ENCODE measurements at regions not wholly inside any gene's neighbourhood (a gene's known extent, or its start where the extent isn't known, plus 50 kb on each side); places are given as distances from the start of the nearest gene placed in this dataset.

GRCh38 chr6:63516186-63516944, 55.9 kb upstream of the LOC128125822 start:
- Mint-ChIP-seq H3K36me3 (peaks cover 4% of the 10 kb centered on the region), H3K4me3 (no peak overlapping the region), H3K27ac (no peak overlapping the region), H3K4me1 (peaks cover 11 to 17% (median 14%) of the 10 kb centered on the region in 3 donors), H3K9me3 (no peaks in the 10 kb centered on the region), H3K27me3 (no peaks in the 10 kb centered on the region)

- peaks cover 4% of the 10 kb centered on the region for H3K36me3 Mint-ChIP-seq
- H3K27ac Mint-ChIP-seq, result no peak overlapping the region
- H3K9me3 Mint-ChIP-seq, result no peaks in the 10 kb centered on the region
- peaks cover 11 to 17% (median 14%) of the 10 kb centered on the region in 3 donors for H3K4me1 Mint-ChIP-seq
- no peak overlapping the region for H3K4me3 Mint-ChIP-seq
- no peaks in the 10 kb centered on the region for H3K27me3 Mint-ChIP-seq
Measured at GRCh38 chr6:63517221-63517620, 55.1 kb upstream of the LOC128125822 start.

- no peak overlapping the region for H3K27ac Mint-ChIP-seq
Measured at GRCh38 chr6:63521475-63522210, 50.6 kb upstream of the LOC128125822 start.

More at GRCh38 chr6:63521475-63522210, 50.6 kb upstream of the LOC128125822 start:
- H3K36me3 Mint-ChIP-seq, result peaks cover 3% of the 10 kb centered on the region
- H3K9me3 Mint-ChIP-seq, result no peaks in the 10 kb centered on the region
- peaks cover 18 to 23% (median 19%) of the 10 kb centered on the region in 3 donors for H3K4me1 Mint-ChIP-seq
- H3K4me3 Mint-ChIP-seq, result no peak overlapping the region
- H3K27me3 Mint-ChIP-seq, result no peaks in the 10 kb centered on the region

All from IgD-negative memory B cell (primary cell).